ENCODE measurements at regions not wholly inside any gene's neighbourhood (a gene's known extent, or its start where the extent isn't known, plus 50 kb on each side); places are given as distances from the start of the nearest gene placed in this dataset.

DNA sequence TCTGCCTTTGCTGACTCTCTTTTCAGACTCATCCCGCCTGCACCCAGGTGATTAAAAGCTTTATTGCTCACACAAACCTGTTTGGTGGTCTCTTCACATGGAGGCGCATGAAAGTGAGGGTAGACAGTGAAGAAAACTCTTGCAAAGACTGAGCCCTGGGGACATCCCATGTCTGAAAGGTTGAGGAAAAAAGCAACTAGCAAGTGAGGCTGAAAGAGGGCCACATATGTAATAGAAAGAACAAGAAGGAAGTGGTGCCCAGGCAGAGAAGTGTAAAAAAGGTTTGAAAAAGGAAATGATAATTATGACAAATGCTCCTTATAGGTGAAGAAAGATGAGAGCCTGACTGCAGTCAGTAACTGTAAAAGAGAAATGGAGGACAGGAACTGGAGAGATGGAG is 115.9 kb upstream of the NEK7 start:
- no peak for DNase-seq (ENCODE audit: low read depth)

DNA sequence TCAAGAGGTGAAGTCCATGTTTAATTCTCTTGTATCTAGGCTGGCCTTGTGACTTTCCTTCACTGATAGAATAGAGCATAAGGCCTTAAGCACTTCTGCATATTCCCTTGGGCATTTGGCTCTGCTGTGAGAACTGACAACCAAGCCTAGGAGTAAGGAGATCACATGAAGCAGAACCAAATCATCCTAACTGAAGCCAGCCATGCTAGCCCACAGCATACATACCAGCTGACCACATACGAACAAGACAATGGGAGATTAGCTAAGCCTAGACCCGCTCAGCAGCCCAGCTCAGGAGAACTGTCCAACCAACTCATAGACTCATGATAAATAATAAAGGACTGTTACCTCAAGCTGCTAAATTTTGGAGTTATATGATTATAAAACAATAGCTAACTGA is 114.6 kb upstream of the NEK7 start:
- no peak for DNase-seq (ENCODE audit: low read depth)

DNA sequence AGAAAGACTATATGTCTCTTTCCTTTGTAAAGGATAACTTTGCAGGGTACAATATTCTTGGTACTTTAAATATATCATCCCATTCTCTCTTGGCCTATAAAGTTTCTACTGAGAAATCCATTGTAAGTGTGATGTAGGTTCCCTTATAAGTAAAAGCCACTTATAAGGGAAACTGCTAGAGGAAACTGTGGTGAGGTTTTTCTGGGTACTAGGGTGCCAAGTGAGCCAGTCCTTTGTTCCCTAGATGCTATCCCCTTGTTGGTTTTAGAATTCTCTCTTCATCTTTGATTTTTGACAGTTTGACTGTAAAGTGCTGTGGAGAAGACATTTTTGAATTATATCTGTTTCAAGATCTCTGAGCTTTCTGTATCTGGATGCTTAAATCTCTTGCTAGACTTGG is 108.9 kb upstream of the NEK7 start:
- no peak for DNase-seq (ENCODE audit: low read depth)

DNA sequence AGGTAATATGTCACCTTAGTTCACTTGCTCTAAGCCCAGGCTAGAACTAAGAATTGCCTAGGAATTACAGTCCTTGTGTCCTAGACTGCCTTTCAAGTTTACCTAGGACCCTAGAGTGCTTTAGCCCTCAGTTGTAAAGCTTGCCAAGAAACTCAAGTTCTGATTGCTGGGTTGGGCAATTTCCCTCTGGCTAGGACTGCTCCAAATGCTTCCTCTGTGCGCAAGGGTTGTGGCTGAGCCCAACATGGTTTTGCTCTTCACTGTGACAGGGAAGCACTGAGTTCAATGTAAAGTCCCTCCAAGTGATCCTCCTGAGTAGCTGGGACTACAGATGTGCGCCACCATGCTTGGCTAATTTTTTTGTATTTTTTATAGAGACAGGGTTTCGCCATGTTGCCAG is 102.3 kb upstream of the NEK7 start:
- no peak for DNase-seq (ENCODE audit: low read depth)

DNA sequence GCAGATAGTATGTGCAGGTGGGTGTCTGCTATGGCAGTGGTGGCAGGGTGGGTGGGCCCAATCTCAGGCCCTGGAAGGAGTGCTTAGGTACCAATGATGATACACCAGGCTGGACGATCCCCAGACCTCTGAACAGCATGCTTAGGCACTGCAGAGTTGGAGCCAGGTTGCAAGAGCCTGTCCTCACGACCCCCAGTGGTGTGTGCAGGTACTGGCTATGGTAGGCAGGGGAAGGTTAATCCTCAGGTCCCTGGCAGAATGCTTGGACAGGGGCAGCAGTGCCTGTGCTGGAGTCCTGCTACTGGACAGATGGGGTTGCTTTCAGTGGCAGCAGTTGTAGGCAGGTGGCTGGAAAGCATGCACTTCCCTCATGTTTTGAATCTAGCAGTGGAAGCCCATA is 100.5 kb upstream of the NEK7 start:
- peak; percentile 2 for DNase-seq (ENCODE audit: low read depth)

DNA sequence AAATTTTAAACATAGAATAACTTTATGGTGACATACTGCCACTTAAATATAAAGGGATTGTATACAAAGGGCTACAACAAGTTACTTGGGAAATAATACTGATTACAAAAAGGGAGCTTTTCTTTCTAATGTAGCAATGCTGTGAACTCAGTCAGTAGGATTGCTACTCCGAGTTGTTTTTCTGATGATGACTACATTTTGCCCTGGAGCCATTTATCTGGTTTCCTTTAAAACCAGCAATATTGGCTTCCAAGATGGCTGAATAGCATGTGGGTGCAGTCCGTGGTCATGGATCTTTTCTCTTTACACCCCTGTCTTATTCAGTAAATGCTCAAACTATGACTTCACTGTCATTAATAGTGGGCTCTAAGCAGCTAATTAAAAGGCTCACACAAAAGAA is 92.6 kb upstream of the NEK7 start:
- DNase-seq (ENCODE audit: low read depth) = no peak

DNA sequence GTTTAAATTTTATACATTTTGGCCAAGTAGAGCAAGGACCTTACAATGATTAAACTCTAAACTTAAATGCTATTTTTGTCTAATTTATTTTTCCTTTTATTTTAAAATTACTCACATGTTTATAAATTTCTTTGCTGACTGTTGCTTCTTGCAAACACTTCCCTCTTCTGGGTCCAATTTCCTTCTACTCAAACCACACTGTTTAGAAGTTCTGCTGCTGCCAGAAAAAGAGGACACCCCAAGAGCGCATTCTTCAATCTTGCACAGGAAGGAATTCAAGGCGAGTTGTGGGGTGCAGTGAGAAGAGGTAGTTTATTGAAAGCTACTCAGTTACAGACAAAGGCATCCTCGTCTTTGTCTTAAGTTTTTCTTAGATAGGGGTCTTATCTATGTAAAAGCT is 88.5 kb upstream of the NEK7 start:
- no peak for DNase-seq (ENCODE audit: low read depth)

DNA sequence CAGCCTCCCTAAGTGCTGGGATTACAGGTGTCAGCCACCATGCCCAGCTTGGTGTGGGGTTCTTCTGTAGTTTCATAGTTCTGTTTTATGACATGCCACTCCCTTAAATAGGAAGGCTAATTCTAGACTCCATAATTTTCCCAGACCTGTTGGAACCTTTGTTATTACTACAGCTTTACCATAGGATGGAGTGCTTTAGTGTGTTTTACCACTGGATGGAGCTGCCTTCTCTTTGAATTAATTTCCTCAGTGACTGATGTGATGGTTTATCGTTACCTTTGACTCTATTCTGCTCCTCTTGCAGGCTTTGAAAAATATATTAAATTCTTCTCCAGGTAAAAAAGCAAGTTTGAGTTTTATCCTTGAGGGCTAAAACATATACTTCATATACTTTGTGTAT is 84.6 kb upstream of the NEK7 start:
- no peak for DNase-seq (ENCODE audit: low read depth)

DNA sequence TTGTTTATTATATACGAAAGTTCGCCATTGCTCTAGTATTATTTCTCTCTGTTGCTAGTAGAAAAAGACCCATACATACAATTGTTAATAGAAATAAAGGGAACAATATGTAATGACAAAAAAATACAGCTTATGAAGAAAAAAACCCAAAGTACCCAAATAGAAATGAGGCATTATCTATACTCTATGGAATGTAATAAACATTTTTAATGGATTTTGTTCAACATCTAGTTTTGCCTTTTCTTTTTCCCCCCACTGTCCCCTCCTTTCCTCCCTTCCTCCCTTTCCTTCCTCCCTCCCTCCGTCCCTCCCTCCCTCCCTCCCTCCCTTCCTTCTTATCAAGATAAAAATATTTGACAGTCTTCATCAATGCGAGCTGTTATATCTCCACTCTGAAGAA is 81.5 kb upstream of the NEK7 start:
- DNase-seq (ENCODE audit: low read depth) = no peak

DNA sequence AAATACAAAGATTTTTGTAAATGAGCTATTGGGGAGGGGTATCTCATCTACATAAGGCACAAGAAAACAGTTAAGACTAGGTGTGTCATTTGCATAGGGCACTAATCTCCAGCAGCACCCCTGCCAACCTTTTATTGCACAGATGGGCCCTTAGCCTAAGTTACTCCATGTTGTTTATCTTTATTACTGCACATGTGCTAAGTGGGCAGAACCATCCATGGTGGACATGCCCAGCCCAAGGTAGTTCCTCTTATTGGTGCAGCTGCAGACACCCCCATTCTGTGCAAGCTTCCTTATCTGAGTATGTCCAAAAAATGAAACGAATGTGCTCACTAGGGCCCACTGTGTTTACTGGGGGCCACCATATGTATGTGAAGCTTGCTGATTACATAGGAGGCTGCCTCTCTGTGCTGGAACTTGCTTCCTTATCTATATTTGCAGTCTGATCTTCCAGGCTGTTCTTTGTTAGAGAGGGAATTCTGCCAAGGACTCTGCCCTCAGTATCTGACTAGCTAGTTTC is 77.3 kb upstream of the NEK7 start:
- no peak for DNase-seq (ENCODE audit: low read depth)

DNA sequence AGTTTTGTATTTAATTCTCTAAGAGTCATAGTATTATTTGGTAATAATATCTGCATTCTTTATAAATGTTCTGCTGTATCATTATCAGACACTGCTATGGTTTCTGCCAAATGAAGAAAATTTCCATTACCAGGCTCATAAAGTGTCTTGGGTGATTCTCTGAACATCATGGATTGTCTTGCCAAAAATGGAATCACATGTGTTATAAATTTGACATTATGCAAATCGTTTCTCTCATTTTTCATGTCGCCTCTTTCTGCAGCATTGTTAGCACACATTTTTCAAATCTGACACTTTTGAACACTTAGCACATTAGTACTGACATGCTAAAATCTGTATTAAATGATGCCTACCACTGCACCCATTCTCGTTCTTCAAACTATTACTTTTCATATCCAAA is 74.2 kb upstream of the NEK7 start:
- DNase-seq (ENCODE audit: low read depth) = no peak

DNA sequence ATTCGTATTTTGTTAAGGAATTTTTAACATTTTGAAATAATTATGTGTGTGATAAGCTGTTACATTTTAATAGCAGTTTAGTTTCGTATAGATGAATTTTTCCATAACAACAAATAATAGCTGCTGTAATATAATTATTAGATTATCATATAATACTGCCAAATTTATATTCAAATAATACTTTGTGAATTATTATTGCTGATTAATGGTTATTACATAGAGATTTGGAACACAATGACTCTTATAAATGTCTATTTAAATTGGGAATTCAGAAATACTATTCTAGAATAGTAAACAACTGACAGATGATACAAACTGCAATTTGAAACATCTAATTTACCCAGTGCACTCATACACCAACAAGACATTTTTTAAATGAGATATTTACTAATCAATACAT is 73.2 kb upstream of the NEK7 start:
- no peak for DNase-seq (ENCODE audit: low read depth)

DNA sequence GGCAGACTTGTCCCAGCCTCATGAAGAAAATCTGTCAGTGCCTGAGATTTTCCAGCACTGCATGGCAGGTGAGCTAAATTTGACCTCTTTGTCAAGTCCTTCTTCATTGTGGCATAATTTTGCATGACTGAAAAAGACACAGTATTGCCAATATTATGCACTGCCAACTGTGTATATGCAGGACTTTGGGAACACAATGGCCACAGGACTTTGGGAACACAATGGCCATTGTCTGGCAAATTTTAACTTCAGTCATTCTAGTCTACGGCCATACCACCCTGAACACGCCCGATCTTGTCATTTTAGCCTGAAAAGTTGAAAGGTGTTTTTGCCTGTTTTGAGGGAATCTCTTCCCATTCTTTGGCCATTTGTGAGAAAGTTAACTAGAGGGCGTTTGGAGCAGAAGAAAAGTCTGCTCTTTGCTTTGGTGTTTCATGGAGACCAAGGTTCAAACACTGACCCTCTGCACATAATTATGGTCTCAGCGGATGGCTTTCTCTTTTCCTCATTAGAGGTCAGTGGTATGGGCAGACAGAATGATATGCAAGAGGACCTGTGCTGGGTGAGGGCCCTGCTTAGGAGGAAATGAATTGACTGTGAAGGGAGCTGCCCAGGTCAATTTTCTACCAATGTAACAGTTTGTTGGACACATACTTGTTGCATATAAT is 72.4 kb upstream of the NEK7 start:
- DNase-seq (ENCODE audit: low read depth) = no peak

DNA sequence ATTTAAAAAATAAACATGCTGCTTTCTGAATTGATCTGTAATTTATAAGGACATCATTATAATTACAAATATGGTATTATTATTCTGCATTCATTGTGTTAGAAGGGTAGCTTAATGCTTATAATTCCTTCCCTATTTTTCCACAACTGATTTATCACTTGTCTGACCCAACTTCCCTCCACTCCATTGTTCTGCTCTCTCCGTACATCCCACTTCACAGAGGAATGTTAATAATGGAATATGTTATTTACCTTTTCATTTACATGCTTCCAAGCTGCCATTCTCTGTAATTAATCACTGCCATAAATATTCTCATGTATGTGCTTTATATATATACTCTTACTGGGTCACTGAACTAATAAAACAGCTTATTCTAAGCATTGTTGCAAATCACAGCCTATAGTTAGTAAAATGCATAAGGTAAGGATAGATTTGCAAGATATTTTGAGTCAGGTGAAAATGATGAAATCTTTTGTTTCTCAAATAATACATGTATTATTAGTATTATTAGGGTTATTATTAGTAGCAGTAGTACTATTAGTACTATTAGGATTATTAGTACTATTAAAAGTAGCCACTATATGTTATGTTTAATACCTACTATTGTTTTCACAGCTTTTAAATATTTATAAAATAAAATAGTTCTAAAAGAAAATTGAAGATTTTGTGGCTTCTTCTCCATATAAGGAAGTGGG is 70.6 kb upstream of the NEK7 start:
- DNase-seq (ENCODE audit: low read depth) = no peak

DNA sequence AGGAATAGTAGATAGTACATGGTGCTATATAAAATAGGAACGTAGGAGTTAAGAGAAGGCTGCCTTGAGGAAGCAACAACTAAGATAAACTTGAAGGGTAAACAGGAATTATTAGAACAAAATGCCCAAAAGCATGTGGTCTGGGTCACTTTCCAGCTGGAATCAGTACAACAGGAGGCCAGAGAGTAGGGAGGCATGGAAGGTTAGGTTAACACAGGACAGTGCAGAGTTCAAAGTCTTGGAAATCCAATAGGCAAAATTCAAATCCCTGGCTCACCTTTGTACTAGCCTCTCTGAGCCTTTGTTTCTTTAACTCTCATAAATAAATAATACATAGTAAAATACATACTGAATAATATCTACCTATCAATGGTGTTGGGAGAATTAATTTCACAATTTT is 69.0 kb upstream of the NEK7 start:
- DNase-seq (ENCODE audit: low read depth) = no peak

DNA sequence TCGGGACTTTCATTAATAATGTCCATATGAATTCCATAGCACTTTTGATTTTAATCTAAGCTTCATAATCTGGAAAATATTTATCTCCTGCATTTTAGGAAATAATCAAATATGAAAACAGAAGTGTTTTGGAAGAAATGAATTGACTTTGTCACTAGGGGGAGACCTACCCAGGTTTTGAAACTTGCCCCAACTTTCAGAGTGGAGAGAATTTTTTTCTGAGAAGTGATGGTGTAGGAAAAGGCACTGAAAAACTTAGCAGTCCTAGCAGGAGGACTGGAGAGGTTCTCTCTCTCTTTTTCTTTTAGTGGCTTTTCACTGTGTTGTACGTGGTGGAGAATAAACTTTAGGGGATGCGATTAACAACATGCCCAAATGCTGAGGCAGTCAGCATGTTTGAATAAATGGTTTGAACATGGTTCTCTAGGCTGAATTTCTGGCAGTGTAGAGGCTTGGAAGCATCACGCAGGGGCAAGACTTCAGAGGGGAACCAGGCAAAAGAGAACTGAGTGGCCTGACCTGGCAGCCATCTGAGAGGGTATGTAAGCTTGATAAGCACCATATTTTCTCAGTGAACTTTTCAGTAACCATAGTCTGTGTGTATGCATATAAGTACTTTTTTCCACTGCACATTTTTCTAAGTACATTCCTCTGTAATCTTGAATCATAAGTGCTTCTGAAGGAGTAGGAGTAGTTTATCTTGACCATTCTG is 68.3 kb upstream of the NEK7 start:
- DNase-seq (ENCODE audit: low read depth) = no peak

DNA sequence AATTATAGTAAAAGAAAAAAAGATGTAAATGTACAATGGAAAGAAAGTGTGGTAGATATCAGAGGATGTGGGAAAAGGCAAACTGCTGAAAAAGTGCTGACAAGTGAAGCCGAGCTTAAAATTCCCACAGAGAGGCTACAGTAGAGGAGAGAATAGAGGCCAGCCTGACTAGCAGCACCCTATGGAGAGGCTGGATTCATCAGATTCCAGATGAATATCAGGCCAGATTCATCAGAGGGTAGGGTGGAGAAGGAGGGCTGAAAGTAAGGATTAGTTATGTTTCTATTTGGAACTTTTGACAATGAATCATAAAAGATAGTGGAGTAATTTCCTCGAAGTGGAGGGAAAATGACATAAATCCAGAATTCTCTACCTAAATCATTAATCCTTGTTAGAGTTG is 60.4 kb upstream of the NEK7 start:
- DNase-seq (ENCODE audit: low read depth) = no peak

DNA sequence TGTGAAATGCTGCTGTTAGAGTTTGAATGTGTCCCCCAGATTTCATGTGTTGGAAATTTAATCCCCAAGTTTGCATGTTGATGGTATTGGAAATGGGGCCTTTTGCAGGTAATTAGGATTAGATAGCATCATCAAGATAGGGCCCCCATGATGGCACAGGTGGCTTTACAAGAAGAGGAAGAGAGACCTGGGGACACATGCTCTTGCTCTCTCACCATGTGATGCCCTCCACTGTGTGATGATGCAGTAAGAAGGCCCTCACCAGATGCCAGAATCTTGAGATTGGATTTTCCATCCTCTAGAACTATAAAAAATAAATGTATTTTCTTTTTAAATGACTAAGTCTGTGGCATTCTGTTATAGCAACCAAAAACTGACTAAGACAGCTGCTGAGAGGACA is 57.0 kb upstream of the NEK7 start:
- DNase-seq (ENCODE audit: low read depth) = no peak

DNA sequence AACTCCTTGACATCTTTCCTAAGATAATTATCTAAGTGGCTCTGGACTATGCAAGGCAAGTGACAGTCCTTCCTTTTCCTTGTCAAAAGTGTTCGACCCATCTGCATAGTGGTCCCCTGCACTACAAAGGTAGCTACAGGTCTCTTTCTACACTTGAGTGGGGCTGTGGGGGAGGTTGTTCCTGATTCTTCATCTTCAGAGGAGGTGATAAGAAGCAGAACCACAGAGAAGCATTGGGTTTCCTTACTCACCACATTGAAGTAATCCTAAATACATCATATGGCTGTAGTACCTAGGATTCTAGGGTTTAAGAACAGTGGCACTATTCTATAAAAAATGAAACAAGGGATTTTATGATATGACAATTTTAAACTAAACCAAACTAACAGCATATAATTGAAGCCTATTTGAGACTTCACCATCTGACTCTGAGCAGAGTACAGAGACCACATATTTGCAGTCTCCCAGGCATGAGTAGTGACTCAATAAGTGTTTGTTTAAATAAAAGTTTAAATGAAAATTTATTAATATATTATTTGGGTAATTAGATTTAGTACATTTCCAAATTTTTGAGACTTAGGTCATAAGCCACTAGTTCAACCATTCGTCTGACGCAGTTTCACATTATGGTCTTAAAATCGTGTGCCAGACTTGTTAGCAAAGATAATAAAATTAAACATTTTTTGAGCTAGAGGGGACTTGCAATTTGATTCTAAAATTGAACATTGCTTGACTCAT is 54.9 kb upstream of the NEK7 start:
- DNase-seq (ENCODE audit: low read depth) = no peak

DNA sequence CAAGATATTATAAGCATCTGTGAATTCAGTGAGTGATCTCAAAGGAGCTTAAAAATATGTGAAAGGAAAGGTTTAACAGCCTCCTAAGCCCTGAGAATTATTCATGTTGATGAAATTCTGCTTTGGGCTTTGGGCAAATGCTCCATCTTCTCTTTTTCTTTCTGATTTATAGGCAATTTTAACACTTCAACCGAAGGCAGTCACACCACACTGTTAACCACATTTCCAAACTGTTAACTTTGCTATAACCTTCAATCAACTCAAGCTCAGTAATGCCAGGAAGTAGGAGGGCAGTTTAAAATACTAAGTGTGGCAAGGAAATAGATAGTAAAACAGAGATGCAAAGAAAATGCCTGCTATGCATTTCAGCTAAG is 54.4 kb upstream of the NEK7 start:
- DNase-seq (ENCODE audit: low read depth) = no peak

DNA sequence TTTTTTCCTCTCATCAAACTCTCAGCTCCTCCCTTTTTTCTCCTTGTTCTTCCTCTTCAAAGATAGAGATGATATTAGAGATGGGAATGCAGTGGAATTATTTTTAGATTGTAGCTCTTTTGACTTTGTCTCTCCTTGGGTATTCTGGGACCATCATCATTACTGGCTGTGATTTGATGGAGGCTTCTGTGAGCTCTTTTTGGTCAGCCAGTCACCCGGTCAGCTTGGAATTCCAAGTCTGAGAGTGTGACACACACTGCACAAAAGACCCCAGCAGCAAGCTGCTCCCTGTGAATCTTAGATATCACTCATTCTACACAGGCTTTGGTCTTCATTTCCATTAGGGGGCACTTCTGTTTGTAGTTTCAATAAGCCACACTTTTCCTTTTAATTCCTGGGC is 51.6 kb upstream of the NEK7 start:
- no peak for DNase-seq (ENCODE audit: low read depth)

DNA sequence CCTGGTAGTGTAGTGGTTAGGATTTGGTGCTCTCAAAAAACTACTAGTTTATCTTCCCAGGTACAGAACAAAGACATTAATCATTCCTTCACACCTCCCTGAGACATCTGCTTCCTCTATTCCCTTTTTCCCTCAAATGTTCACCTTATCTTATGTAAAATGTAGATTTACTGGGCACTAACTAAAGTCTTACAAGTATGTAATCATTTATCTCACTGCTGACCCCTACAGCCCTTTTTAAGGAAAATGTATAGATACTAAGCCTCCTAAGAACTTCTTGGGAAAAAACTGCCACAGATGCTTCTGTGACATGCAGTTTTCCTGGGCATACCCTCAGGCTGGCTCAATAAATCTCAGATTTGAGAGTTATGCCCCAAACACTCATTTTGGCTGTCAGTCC is 50.8 kb upstream of the NEK7 start:
- DNase-seq (ENCODE audit: low read depth) = no peak

Data from stimulated activated CD8-positive, alpha-beta memory T cell treated with anti-CD3 and anti-CD28 coated beads, Interleukin-4, amount 100 ng/mL, for 24 hours (primary cell).